H1 (cell line): ENCODE measurements at regions not wholly inside any gene's neighbourhood (a gene's known extent, or its start where the extent isn't known, plus 50 kb on each side); places are given as distances from the start of the nearest gene placed in this dataset.

Source experiments
- CTCF ChIA-PET: fragments of 300-600 bp; sonication (Branson Sonifier 250); formaldehyde crosslinking; loops from one replicate; lab custom pipeline; 2021; ENCODE audit not compliant: partially characterized antibody; lab: Charles Lee
- POLR2A ChIA-PET: fragments of 300-600 bp; sonication (Branson Sonifier 250); formaldehyde crosslinking; loops from one replicate; lab custom pipeline; 2021; ENCODE audit warnings: inconsistent platforms; ENCODE audit not compliant: partially characterized antibody; lab: Charles Lee
- DNase-seq, 2 experiments: peaks; one replicate each; pipeline versions ENCODE4 v3.0.0 to v3.0.0-alpha.2; 2010 to 2022; ENCODE audit warnings: low spot score in 2 of 2, low read depth in 1 of 2, mixed read lengths in 1 of 2
- FAIRE-seq: peaks from 2 replicates; lab custom pipeline; 2011; peaks lifted over from hg19 to GRCh38; lab: Jason Lieb, UNC
- H2AFZ ChIP-seq: 2 replicates; pipeline ENCODE4 v1.8.1; 2012; ENCODE audit warnings: low read length, inconsistent platforms
- H2AK5ac ChIP-seq: 2 replicates; pipeline ENCODE4 v1.6.1; 2013; ENCODE audit warnings: low read depth, low read length
- H2BK120ac ChIP-seq: replicated peaks from 2 replicates; pipeline ENCODE3; 2013; ENCODE audit warnings: low read depth, low read length, inconsistent platforms
- H2BK12ac ChIP-seq: 2 replicates; pipeline ENCODE4 v1.6.1; 2013; ENCODE audit warnings: low read depth, low read length
- H2BK15ac ChIP-seq: 2 replicates; pipeline ENCODE4 v1.6.1; 2013; ENCODE audit warnings: low read length
- H2BK20ac ChIP-seq: 2 replicates; pipeline ENCODE4 v1.6.1; 2013; ENCODE audit warnings: low read length
- H2BK5ac ChIP-seq: 2 replicates; pipeline ENCODE4 v1.6.1; 2013; ENCODE audit warnings: low read depth, low read length
- H3K14ac ChIP-seq: 2 replicates; pipeline ENCODE4 v1.6.1; 2013; ENCODE audit warnings: inconsistent platforms; ENCODE audit not compliant: insufficient read length
- H3K18ac ChIP-seq: 2 replicates; pipeline ENCODE4 v1.6.1; 2013; ENCODE audit warnings: low read length; ENCODE audit errors: extremely low read depth
- H3K23ac ChIP-seq: 2 replicates; pipeline ENCODE4 v1.6.1; 2013; ENCODE audit warnings: inconsistent platforms; ENCODE audit not compliant: insufficient read length
- H3K23me2 ChIP-seq: 2 replicates; pipeline ENCODE4 v1.6.1; 2013; ENCODE audit warnings: low read depth, low read length
- H3K27ac ChIP-seq: 2 replicates; pipeline ENCODE4 v1.6.1; 2011; ENCODE audit warnings: low read depth, low read length, inconsistent platforms
- H3K27me3 ChIP-seq, 4 experiments: replicated peaks in 1 of 4; 1 replicate in 1 of 4; 2 replicates in 3 of 4; pipeline versions ENCODE4 v1.6.1 to v1.8.1; 2011 to 2013; ENCODE audit warnings: low read length in 3 of 4, mild to moderate bottlenecking in 3 of 4, inconsistent platforms in 2 of 4, mixed read lengths in 2 of 4, moderate library complexity in 1 of 4; ENCODE audit not compliant: control insufficient read depth in 3 of 4, insufficient read depth in 3 of 4; ENCODE audit errors: extremely low read depth in 1 of 4
- H3K36me3 ChIP-seq, 4 experiments: 2 replicates each; pipeline versions ENCODE4 v1.6.1 to v1.8.1; 2011 to 2013; ENCODE audit warnings: mild to moderate bottlenecking in 4 of 4, low read length in 3 of 4, moderate library complexity in 2 of 4, control low read depth in 1 of 4, inconsistent platforms in 1 of 4; ENCODE audit not compliant: insufficient read depth in 4 of 4, control insufficient read depth in 2 of 4
- H3K4ac ChIP-seq: replicated peaks from 2 replicates; pipeline ENCODE3; 2013; ENCODE audit warnings: low read length, low read depth, mixed read lengths, inconsistent platforms; ENCODE audit not compliant: insufficient read length
- H3K4me1 ChIP-seq, 4 experiments: replicated peaks in 1 of 4; 1 replicate in 1 of 4; 2 replicates in 3 of 4; pipeline versions ENCODE4 v1.6.1 to v1.8.1; 2011 to 2013; ENCODE audit warnings: low read length in 3 of 4, inconsistent platforms in 2 of 4, mixed read lengths in 1 of 4; ENCODE audit not compliant: insufficient read depth in 4 of 4, control insufficient read depth in 3 of 4
- H3K4me2 ChIP-seq, 2 experiments: 2 replicates each; pipeline versions ENCODE4 v1.6.1 to v1.8.1; 2011 to 2013; ENCODE audit warnings: low read depth in 2 of 2, low read length in 2 of 2, control low read depth in 1 of 2, inconsistent platforms in 1 of 2, mild to moderate bottlenecking in 1 of 2; ENCODE audit not compliant: insufficient read depth in 1 of 2
- H3K4me3 ChIP-seq, 4 experiments: fragments of 200-600, 300-600 bp in 1 of 4; sonication (generic), shearing (Covaris generic), sonication (Bioruptor Twin) in 1 of 4; 2 replicates each; pipeline versions ENCODE4 v1.5.1 to v1.8.1; 2011 to 2016; ENCODE audit warnings: low read length in 4 of 4, low read depth in 3 of 4, control low read depth in 2 of 4, inconsistent platforms in 2 of 4, mild to moderate bottlenecking in 2 of 4, mixed read lengths in 1 of 4, moderate library complexity in 1 of 4; ENCODE audit not compliant: insufficient read depth in 2 of 4; ENCODE audit errors: extremely low read depth in 1 of 4
- H3K56ac ChIP-seq: replicated peaks from 2 replicates; pipeline ENCODE3; 2013; ENCODE audit warnings: low read depth, mild to moderate bottlenecking, mixed read lengths, low read length, inconsistent platforms; ENCODE audit not compliant: insufficient read length
- H3K79me1 ChIP-seq: 2 replicates; pipeline ENCODE4 v1.6.1; 2013; ENCODE audit warnings: low read depth, low read length, control low read depth
- H3K79me2 ChIP-seq, 2 experiments: 2 replicates each; pipeline versions ENCODE4 v1.6.1 to v1.8.1; 2012 to 2013; ENCODE audit warnings: low read length in 2 of 2, mild to moderate bottlenecking in 2 of 2, inconsistent platforms in 1 of 2; ENCODE audit not compliant: insufficient read depth in 2 of 2, control insufficient read depth in 1 of 2
- H3K9ac ChIP-seq, 4 experiments: replicated peaks in 1 of 4; 1 replicate in 1 of 4; 2 replicates in 3 of 4; pipeline versions ENCODE4 v1.6.1 to v1.8.1; 2011 to 2013; ENCODE audit warnings: low read depth in 3 of 4, low read length in 3 of 4, control low read depth in 2 of 4, mild to moderate bottlenecking in 2 of 4, moderate library complexity in 2 of 4, inconsistent platforms in 1 of 4; ENCODE audit errors: extremely low read depth in 1 of 4
- H3K9me3 ChIP-seq, 2 experiments: 2 replicates each; pipeline versions ENCODE4 v1.6.1 to v1.8.1; 2012 to 2013; ENCODE audit warnings: mild to moderate bottlenecking in 2 of 2, moderate library complexity in 2 of 2, control low read depth in 1 of 2, inconsistent platforms in 1 of 2, low read depth in 1 of 2, low read length in 1 of 2, mixed read lengths in 1 of 2; ENCODE audit not compliant: insufficient read depth in 2 of 2
- H4K20me1 ChIP-seq, 2 experiments: replicated peaks in 1 of 2; 2 replicates each; pipeline versions ENCODE3 to v1.8.1; 2011 to 2013; ENCODE audit warnings: inconsistent platforms in 2 of 2, low read length in 2 of 2, mild to moderate bottlenecking in 1 of 2; ENCODE audit not compliant: insufficient read depth in 2 of 2, control insufficient read depth in 1 of 2
- H4K5ac ChIP-seq: 2 replicates; pipeline ENCODE4 v1.6.1; 2013; ENCODE audit warnings: low read length, low read depth, mixed read lengths, inconsistent platforms; ENCODE audit not compliant: insufficient read length
- H4K8ac ChIP-seq: 2 replicates; pipeline ENCODE4 v1.8.0; 2013; ENCODE audit warnings: mild to moderate bottlenecking, moderate library complexity, low read length, inconsistent platforms; ENCODE audit not compliant: insufficient read depth; ENCODE audit errors: extremely low read depth
- H4K91ac ChIP-seq: replicated peaks from 2 replicates; pipeline ENCODE3; 2013; ENCODE audit warnings: low read length, mixed read lengths, inconsistent platforms; ENCODE audit not compliant: insufficient read length
- CTCF ChIP-seq, 3 experiments: IDR thresholded peaks; 1 replicate in 2 of 3; 2 replicates in 1 of 3; pipeline versions ENCODE4 v1.5.1 to v1.6.1; 2011; ENCODE audit warnings: low read length in 3 of 3, mild to moderate bottlenecking in 3 of 3, inconsistent platforms in 2 of 3, low read depth in 1 of 3, moderate library complexity in 1 of 3; ENCODE audit not compliant: insufficient read depth in 1 of 3; ENCODE audit errors: control extremely low read depth in 1 of 3
- NRF1 ChIP-seq: IDR thresholded peaks from 2 replicates; pipeline ENCODE4 v1.6.1; 2011; ENCODE audit warnings: mild to moderate bottlenecking, low read depth, low read length, improper control_type of control experiment
- WGBS, 2 experiments: shearing (Covaris generic) in 1 of 2; methylation state at CpG; one replicate each; pipeline versions ENCODE4 v1.1.6 to v1.1.7; 2013 to 2015; ENCODE audit warnings: low lambda C conversion rate in 2 of 2, mixed read lengths in 2 of 2, inconsistent platforms in 1 of 2, low coverage in 1 of 2, missing lambda C conversion rate in 1 of 2; ENCODE audit not compliant: insufficient replicate concordance in 2 of 2, insufficient coverage in 1 of 2, insufficient read length in 1 of 2; ENCODE audit errors: extremely low coverage in 1 of 2, missing lambda C conversion rate in 1 of 2; 5-methylcytosine and 5-hydroxymethylcytosine counted together

- H3K27ac ChIP-seq: no peak overlapping the region
- no peak overlapping the region for H4K91ac ChIP-seq
- H3K79me1 ChIP-seq: no peaks in the 10 kb centered on the region
- H3K4me2 ChIP-seq: no peak overlapping the region
- H3K4me3 ChIP-seq: no peak overlapping the region
- H2BK120ac ChIP-seq: no peak overlapping the region
- H3K23me2 ChIP-seq: no peaks in the 10 kb centered on the region
- TF ChIP-seq CTCF (IDR thresholded peaks at IDR 0.05; ENCODE audit: control extremely low read depth in 1 of 3, insufficient read depth in 1 of 3, low read depth in 1 of 3, low read length in 3 of 3) (peak in 1 of 3 experiments; percentile 1; a peak in 1 of 4 replicates), NRF1 (no peak)
- no peaks in the 10 kb centered on the region for H3K79me2 ChIP-seq
- no peak overlapping the region for H2AK5ac ChIP-seq
- no peak overlapping the region for H2BK20ac ChIP-seq
- H3K14ac ChIP-seq: no peak overlapping the region
- no peak overlapping the region for H3K23ac ChIP-seq
- no peak overlapping the region for H2BK5ac ChIP-seq
- WGBS, 2 experiments: 92% methylated on average over 8 of the region's 8 CpGs; no CpG with 5 or more reads in 1 of the 2 experiments
- no peak overlapping the region for H3K56ac ChIP-seq
- POLR2A ChIA-PET: no interaction called here
- peaks cover 0 to 13% (median 4%) of the 10 kb centered on the region in 4 experiments; a peak in 4 of 7 replicates for H3K4me1 ChIP-seq
- CTCF ChIA-PET: interaction anchor here (0.7 to 3.0 kb wide), 12 partner anchors 9 to 264 kb away, joined by 3 to 12 read pairs (median 3); no protein-coding TSS in a partner anchor
- DNase-seq: no peak
- H3K36me3 ChIP-seq: no peaks in the 10 kb centered on the region
- no peak overlapping the region for H3K18ac ChIP-seq
- H3K27me3 ChIP-seq: no peaks in the 10 kb centered on the region; a peak in 1 of 7 replicates
- H4K20me1 ChIP-seq: no peaks in the 10 kb centered on the region
- H4K8ac ChIP-seq: no peak overlapping the region
- H3K9ac ChIP-seq: no peak overlapping the region
- no peak overlapping the region for H3K4ac ChIP-seq
- H2AFZ ChIP-seq: no peak overlapping the region
- no peaks in the 10 kb centered on the region for H3K9me3 ChIP-seq
- no peak overlapping the region for H4K5ac ChIP-seq
- FAIRE-seq: no peak
- no peak overlapping the region for H2BK12ac ChIP-seq
- H2BK15ac ChIP-seq: no peak overlapping the region
These were observed 74.7 kb downstream of the SC5D start for GRCh38 chr11:121367001-121367843.
